ENCODE measurements at regions not wholly inside any gene's neighbourhood (a gene's known extent, or its start where the extent isn't known, plus 50 kb on each side); places are given as distances from the start of the nearest gene placed in this dataset.

GRCh38 chr1:218863987-218864386 is 309.7 kb upstream of the LYPLAL1 start:
- no peaks in the 10 kb centered on the region for H3K9me3 ChIP-seq
- DNase-seq (ENCODE audit: low spot score): no peak
- H3K27me3 ChIP-seq: no peaks in the 10 kb centered on the region
- no peaks in the 10 kb centered on the region for H3K36me3 ChIP-seq
- H3K4me1 ChIP-seq: no peaks in the 10 kb centered on the region
- H3K4me3 ChIP-seq: no peak overlapping the region
- TF ChIP-seq, protein P1, sequence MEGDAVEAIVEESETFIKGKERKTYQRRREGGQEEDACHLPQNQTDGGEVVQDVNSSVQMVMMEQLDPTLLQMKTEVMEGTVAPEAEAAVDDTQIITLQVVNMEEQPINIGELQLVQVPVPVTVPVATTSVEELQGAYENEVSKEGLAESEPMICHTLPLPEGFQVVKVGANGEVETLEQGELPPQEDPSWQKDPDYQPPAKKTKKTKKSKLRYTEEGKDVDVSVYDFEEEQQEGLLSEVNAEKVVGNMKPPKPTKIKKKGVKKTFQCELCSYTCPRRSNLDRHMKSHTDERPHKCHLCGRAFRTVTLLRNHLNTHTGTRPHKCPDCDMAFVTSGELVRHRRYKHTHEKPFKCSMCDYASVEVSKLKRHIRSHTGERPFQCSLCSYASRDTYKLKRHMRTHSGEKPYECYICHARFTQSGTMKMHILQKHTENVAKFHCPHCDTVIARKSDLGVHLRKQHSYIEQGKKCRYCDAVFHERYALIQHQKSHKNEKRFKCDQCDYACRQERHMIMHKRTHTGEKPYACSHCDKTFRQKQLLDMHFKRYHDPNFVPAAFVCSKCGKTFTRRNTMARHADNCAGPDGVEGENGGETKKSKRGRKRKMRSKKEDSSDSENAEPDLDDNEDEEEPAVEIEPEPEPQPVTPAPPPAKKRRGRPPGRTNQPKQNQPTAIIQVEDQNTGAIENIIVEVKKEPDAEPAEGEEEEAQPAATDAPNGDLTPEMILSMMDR (IDR thresholded peaks at IDR 0.05): no peak
- H3K27ac ChIP-seq: no peak overlapping the region

GRCh38 chr1:218865591-218865990 is 308.1 kb upstream of the LYPLAL1 start:
- no peak for DNase-seq (ENCODE audit: low spot score)
- TF ChIP-seq, protein P1 (IDR thresholded peaks at IDR 0.05): no peak
- no peaks in the 10 kb centered on the region for H3K36me3 ChIP-seq
- H3K27ac ChIP-seq: no peak overlapping the region
- no peak overlapping the region for H3K4me3 ChIP-seq
- H3K4me1 ChIP-seq: no peaks in the 10 kb centered on the region
- H3K9me3 ChIP-seq: no peaks in the 10 kb centered on the region
- H3K27me3 ChIP-seq: no peaks in the 10 kb centered on the region

DNA sequence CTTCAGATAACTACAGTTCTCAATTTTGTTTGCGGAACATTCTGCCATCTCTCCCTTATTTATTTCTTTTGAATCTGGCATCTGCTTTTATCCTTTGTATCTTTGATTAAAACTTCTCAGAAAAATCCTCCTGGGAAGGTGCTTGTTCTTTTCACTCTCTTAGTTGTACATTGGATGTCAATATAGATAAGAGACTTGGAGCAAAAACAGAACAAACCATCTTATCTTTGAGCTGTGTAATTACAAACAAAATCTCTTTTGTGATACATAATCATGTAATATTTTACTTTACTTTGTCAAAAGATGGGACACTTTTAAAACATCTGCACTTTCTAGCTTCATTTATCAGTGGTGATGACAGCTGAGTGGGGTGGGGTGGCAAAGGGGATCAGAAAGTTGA is 307.2 kb upstream of the LYPLAL1 start:
- no peak overlapping the region for H3K4me3 ChIP-seq
- H3K27ac ChIP-seq: no peak overlapping the region
- no peaks in the 10 kb centered on the region for H3K9me3 ChIP-seq
- TF ChIP-seq, protein P1 (IDR thresholded peaks at IDR 0.05): no peak
- no peaks in the 10 kb centered on the region for H3K36me3 ChIP-seq
- no peaks in the 10 kb centered on the region for H3K27me3 ChIP-seq
- no peaks in the 10 kb centered on the region for H3K4me1 ChIP-seq
- DNase-seq (ENCODE audit: low spot score): no peak

GRCh38 chr1:218867066-218867465 is 306.6 kb upstream of the LYPLAL1 start:
- Histone ChIP-seq H3K36me3 (no peaks in the 10 kb centered on the region), H3K9me3 (no peaks in the 10 kb centered on the region), H3K27ac (no peak overlapping the region), H3K4me3 (no peak overlapping the region), H3K27me3 (no peaks in the 10 kb centered on the region), H3K4me1 (no peaks in the 10 kb centered on the region)
- TF ChIP-seq, protein P1 (IDR thresholded peaks at IDR 0.05): no peak
- DNase-seq (ENCODE audit: low spot score): no peak

DNA sequence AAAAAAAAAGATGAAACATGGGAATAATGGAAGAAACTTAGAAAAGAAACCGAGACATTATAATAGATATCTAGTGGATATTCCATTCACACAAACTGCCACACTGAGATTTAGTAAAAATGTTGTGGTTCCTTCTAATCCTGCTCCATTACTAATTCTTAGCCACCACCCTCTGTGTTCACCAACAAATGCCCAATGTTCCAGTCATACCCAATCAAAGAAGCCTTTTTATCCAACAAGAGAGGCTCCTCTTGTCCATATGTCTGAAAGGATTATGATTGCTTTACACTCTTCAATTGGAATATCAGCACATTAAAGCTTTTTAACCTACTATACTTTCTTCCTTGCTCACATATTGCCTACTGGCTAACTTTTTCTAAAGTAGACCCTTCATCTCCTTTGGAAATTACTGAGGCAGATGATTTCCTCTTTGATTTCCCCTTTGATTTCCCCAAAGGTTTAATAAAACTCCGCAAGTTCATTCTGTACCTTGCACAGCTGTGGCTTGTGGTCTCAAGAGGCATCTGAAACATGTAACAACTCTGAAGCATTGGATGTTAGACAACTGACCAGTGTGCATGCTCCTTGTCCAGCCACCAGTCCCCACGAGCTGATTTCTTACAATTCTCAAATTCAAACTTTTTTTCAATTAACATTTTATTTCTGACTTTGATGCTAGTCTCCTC is 305.6 kb upstream of the LYPLAL1 start:
- H3K4me3 ChIP-seq: no peak overlapping the region
- no peaks in the 10 kb centered on the region for H3K27me3 ChIP-seq
- no peak overlapping the region for H3K27ac ChIP-seq
- no peak for DNase-seq (ENCODE audit: low spot score)
- TF ChIP-seq, protein P1 (IDR thresholded peaks at IDR 0.05): no peak
- H3K9me3 ChIP-seq: no peaks in the 10 kb centered on the region
- no peaks in the 10 kb centered on the region for H3K4me1 ChIP-seq
- H3K36me3 ChIP-seq: no peaks in the 10 kb centered on the region

DNA sequence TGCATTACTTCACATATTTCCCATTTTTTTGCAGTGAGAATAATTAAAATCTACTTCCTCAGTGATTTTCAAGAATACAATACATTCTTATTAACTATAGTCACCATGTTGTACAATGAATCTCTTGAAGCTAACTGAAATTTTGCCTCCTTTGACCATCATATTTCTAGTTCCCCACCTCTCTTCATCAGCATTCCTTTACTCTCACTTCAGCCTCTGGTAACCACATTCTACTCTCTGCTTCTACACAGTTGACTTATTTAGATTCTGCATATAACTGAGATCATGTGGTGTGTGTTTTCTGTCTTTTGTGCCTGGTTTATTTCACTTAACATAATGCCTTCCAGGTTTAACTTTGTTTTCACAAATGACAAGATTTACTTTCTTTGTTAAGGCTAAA is 304.4 kb upstream of the LYPLAL1 start:
- TF ChIP-seq, protein P1 (IDR thresholded peaks at IDR 0.05): no peak
- DNase-seq (ENCODE audit: low spot score): no peak
- H3K9me3 ChIP-seq: no peaks in the 10 kb centered on the region

More for the DNA sequence above, 304.4 kb upstream of the LYPLAL1 start:
- Histone ChIP-seq H3K4me3 (no peak overlapping the region), H3K4me1 (no peaks in the 10 kb centered on the region), H3K27me3 (no peaks in the 10 kb centered on the region), H3K27ac (no peak overlapping the region), H3K36me3 (no peaks in the 10 kb centered on the region)
